HG03521 (cell line): ENCODE measurements at regions not wholly inside any gene's neighbourhood (a gene's known extent, or its start where the extent isn't known, plus 50 kb on each side); places are given as distances from the start of the nearest gene placed in this dataset.
"Not testable (repeated sequence)": the region's sequence is repeated elsewhere in the genome, so short reads cannot be mapped to it uniquely, and the experiment has no call there.

Experiments
- ATAC-seq: cut with Tn5 transposase; IDR thresholded peaks from one replicate; pipeline ENCODE4 v1.9.1; 2021; ENCODE audit warnings: mild to moderate bottlenecking, moderate library complexity; ENCODE audit not compliant: unreplicated experiment

DNA sequence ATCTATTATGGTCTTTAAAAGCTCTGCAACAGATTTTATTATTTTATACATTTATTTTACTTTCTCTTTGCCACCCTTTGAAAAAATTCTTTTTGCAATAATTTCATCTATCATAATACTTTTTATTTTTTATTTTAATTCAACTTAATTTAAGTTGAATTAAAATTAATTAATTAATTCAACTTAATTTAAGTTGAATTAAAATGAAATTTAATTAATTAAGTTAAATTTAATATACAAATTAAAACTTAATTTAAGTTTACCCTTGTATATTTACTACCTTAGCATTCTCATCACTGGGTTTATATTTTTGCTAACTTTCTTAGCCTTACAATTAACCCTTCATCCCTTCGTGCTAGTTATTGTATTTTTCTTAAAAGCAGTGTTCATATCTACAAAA, 301.4 kb downstream of the SLITRK5 start:
- no peak for ATAC-seq

DNA sequence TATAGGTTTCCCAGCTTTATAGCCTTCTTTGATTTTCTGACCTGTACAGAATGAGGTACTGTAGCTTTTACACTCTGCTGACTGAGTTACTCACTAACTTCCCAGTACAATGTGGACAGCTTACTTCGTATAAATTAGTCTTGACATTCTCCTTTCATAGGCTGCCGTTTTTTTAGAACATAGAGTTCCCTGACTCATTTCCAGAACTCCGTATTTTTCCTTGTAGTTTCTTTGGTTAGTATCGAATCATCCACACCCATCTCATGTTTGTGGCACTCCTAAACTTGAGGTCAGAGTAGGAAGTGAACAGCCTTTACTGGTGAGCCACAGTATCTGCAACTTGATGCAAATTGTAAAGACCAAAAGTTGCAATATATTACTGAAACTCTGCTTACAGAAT, 303.9 kb downstream of the SLITRK5 start:
- no peak for ATAC-seq

DNA sequence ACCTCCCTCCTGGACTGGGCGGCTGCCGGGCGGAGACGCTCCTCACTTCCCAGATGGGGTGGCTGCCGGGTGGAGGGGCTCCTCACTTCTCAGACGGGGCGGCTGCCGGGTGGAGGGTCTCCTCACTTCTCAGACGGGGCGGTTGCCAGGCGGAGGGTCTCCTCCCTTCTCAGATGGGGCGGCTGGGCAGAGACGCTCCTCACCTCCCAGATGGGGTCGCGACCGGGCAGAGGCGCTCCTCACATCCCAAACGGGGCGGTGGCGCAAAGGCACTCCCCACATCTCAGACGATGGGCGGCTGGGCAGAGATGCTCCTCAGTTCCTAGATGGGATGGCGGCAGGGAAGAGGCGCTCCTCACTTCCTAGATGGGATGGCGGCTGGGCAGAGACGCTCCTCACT, 305.5 kb downstream of the SLITRK5 start:
- ATAC-seq, result not testable (repeated sequence)

DNA sequence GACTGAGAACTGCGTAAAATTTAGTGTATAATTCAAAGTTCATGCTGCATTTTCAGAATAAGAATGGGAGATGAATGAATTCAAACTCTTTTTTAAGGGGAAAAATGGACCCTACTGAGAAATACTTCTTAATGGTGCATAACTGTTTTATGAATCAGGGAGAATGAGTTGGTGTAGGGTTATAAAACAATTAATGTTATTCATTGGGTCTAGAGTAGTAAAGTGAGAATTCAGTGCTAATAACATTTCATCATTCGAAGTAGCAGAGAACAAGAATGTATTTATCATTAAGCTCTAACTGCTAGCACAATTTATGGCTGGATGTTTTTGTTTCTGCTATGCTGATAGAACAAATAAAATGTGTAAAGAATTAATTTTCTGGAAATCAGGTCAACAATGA, 310.2 kb downstream of the SLITRK5 start:
- no peak for ATAC-seq

DNA sequence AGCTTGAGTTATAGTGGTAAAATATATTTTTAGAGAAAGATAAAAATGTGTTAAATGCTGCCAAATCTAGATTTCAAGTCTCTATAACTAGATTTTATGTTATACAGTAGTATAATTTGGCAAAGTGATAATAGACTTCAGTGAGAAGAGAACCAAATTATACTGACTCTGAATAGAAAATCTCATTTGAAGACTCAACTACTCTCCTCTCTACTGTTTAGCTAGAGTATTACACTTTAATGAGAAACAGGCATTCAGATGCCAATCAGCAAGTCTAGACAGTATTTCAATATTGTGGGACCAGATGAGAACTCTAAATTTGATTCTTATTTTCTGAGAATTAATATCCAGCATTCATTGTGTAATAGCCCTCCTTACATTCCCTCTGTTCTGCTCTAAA, 311.2 kb downstream of the SLITRK5 start:
- no peak for ATAC-seq

DNA sequence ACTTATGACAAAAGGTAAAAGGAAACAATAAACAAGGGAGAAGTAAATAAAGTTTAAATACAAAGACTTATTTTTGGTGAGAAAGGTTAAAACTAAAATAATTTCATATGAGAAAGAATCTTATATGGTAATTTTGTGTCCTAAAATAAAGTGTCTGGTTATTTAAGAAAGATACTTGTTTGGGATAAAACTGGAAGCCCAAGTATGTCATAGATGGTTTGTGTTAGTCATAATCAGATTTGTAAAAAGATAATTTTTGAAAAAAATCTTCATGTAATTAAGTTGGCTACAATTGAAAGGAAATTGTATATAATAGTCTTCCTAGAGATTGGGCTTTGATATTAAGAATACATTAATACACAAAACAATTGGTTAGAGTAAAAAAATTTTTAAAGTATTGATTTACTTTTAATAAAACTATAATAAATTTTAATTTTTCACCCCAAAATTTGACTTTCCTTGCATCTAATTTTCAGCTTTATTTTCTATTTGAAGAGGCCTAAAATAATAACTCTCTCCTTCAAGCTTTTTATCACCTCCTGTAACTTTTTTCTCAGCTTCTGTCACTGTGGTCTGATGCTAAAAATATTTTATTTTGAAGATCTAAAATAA, 315.6 kb downstream of the SLITRK5 start:
- ATAC-seq, result no peak

DNA sequence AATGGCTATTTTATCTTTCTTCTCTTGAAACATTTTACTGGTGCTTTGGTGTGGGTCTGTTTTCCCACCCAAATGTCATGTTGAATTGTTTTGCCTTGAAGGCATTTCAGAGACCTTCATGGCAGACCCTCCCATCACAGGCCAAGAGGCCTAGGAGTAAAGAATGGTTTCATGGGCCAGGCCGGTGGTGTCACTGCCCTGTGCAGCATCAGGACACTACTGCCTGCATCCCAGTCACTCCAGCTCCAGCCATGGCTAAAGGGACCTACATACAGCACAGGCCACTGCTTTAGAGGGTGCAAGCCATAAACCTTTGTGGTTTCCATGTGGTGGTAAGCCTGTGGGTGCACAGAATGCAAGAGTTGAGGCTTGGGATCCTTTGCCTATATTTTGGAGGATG, 326.9 kb downstream of the SLITRK5 start:
- ATAC-seq, result no peak

DNA sequence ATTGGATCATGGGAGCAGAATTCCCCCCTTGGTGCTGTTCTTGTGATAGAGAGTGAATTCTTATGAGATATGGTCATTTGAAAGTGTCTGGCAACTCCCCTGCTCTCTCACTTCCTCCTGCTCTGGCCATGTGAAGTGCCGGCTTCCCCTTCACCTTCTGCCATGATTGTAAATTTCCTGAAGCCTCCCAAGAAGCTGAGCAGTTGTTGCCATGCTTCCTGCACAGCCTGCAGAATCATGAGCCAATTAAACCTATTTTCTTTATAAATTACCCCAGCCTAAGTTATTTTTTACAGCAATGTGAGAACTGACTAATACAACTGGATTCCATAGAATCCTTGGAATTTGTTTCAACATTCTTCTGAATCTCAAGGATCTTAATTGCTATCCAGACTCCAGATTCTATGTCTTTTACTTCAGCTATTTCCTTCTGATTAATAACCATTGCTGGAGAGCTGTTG, 328.1 kb downstream of the SLITRK5 start:
- ATAC-seq, result no peak

DNA sequence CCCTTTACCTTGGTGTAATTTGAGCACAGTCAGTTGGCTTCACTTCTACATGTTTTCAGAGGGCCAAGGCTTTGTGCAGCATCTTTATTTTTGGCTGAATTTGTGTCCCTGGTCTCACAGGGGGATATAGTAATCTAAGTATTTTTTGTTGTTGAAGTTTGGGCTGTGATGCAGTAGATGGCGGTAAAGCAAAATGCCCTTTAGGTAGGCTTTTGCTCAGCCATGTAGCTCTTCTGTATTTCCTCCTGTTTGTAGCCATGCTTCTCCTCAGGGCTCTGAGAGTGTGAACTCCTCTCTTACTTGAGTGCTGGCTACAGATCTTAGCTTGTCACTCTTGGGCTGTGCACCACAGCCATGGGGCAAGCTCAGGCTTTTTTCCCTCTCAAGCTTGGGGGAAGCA, 328.6 kb downstream of the SLITRK5 start:
- ATAC-seq, result no peak

DNA sequence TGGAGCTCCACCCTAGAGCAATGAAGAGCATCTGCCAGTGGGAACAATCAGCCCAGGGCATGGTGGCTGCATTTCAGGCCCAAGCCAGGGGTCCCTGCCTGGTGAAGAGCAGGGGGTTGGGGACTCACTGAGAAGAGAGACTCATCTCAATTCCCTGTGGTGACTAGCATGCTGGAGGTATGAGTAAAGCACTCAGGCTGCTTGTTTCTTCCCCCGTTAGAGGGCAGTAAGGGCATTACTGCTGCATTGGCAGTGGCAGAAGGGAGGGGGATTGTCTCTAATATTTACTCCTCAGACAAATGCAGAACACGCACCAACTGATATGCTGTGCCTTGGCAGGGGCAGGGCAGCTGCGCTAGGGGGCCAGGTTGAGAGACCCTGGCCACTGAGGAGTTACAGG, 329.1 kb downstream of the SLITRK5 start:
- no peak for ATAC-seq

DNA sequence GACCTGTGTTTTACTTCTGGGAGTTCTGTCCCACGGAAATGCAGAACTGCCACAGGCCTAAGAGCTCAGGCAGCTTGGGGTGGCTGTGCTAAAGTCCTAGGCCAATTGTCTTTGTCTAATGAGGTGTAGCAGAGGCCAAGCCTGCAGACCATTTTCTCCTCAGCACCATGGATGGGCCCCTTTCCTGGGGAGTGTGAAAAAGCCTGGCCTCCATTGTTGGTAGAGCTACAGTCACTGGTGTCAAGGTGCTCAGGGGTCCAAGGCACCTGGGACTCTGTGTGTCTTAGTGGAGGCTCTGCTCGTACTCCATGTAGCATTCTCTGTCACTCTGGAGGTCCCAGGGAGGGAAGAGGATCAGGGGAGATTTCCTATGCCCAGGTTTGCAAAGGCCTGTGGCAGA, 329.6 kb downstream of the SLITRK5 start:
- no peak for ATAC-seq

DNA sequence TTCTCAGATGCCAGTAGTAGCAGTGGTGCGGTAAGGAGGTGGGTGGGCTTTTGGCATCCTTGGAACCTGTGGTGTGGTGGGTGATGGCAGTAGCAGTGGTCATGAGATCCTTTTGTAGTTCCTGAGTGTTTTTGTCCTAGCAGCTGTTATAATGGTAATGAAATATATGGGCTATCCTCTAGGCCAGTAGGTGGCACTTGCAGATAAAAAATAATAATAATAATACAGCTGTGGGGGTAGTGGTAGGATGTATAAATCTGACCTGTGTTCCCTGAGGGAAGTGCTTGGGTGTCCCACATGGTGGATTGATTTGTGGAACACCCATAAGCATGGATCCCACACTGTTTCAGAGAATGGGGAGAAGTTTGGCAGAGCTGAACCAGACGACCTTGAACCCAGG, 334.0 kb downstream of the SLITRK5 start:
- no peak for ATAC-seq

DNA sequence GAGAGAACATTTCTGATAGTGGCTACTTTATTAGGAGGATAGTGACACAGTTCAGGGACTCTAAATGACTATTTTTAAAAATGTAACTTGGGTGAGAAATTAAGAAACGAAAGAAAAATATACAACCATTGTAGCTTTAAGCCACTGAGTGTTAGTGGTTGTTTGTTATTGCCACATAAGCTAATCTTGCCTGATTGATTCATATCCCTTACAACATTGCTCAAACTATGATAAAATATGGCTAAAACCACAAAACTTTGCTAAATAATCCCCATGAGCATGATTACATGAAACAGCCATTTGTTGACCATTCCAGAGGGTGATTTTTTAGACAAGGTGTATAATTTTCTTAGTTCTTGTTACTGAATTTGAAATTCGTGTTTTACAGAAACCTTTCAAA, 343.4 kb downstream of the SLITRK5 start:
- ATAC-seq, result no peak

DNA sequence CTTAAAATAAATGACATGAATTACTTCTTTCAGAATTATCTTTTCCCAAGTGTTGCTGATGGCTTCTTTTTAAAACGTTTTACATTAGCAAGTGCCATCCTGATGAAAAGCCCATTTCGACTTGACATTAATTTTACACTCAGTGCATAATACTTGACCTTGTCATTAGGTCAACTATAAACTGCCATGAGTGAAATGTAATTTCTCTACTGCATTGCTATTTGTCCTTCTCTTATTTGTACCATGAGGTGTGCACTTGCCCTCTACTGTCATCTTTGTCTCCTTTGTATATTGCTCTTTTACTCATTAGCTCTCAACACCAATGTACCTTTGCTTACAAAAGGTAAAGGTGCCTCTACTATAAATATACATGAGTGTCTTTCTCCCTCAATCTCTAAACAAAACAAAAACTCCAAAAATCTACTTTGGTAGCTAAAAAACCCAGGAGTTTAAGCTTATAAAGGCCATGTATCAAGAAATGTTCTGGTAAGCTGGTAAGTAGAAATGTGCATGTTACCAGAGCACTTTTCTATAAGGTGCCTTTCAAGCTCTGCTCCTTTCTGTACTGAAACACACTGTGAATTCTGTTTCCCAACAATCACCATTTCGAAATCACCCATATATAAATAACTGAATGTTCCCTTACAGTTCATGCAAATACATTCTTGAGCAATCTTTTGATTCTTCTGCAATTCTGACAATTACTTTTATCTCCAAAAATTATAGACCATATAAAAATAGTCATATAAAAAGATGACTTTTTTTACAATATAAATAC, 351.4 kb downstream of the SLITRK5 start:
- ATAC-seq, result no peak

DNA sequence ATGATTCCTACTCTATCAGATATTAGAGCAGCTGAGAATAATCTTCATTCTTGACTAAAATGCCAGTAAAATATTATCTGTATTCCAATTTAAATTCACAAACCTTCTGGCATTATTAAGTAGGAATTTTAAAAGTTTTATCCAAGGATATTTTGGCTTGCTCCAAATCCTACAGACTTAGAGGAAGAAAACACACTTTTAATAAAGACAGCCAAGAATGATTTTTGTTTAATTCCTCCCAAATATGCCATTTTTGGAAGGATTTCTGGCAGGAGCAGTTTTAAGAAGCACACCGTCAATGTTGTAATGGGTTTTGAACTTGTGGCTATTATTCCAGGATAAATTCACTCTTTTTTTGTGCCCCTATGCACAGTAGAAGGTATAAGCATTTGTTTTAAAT, 355.1 kb downstream of the SLITRK5 start:
- ATAC-seq, result no peak

DNA sequence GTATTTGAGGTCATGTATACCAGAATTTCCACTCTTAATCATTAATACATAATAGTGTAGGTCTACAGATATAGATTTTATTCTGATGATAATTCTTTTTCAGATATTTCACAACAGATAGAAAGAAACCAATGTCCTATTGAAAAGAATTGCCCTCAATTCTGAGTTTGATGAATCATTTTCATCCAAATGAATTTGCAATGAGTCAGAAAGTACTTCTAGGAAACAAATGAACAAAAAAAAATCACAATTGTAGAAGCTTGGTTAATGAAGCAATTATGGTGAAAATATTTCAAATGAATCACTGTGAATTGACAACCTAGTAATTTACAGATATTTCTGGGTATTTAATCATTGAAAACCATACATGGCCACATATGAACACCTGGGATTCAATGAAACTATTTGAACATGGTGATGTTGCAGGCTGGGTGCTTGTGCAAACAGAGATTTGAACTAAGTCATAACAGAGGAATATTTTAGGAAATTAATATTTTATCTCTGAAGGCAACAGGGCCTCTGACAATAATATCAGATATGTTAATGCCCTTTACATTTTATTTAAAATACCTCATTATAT, 360.9 kb downstream of the SLITRK5 start:
- ATAC-seq, result no peak

DNA sequence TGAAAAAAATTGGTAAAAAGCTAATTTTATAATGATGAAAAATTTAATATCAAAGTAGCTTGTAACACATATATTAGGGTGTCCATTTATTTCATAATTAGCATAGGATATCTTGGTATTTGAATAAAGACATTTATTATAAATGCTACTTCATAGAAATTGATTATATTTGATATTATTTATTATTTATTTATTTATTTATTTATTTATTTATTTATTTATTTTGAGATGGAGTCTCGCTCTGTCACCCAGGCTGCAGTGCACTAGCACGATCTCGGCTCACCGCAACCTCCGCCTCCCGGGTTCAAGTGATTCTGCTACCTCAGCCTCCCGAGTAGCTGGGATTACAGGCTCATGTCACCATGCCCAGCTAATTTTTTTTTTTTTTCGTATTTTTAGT, 365.0 kb downstream of the SLITRK5 start:
- not testable (repeated sequence) for ATAC-seq

DNA sequence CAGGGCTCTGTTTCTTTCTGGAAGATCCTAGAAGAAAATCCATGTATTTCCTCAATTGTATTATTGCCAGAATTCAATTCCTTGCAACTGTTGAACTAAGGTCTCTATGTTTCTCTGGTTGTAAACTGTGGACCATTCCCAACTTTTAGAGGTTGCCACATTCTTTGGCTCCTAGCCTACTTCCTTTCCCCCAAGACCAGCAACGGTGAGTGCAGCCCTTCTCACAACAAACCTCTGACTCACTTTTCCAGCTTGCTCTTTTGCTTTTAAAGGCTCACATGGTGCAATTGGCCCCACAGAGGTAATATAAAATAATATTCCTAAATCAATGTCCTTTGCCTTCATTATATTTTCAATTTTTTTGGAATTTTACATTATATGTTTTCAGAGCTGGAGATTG, 371.3 kb downstream of the SLITRK5 start:
- ATAC-seq, result no peak

DNA sequence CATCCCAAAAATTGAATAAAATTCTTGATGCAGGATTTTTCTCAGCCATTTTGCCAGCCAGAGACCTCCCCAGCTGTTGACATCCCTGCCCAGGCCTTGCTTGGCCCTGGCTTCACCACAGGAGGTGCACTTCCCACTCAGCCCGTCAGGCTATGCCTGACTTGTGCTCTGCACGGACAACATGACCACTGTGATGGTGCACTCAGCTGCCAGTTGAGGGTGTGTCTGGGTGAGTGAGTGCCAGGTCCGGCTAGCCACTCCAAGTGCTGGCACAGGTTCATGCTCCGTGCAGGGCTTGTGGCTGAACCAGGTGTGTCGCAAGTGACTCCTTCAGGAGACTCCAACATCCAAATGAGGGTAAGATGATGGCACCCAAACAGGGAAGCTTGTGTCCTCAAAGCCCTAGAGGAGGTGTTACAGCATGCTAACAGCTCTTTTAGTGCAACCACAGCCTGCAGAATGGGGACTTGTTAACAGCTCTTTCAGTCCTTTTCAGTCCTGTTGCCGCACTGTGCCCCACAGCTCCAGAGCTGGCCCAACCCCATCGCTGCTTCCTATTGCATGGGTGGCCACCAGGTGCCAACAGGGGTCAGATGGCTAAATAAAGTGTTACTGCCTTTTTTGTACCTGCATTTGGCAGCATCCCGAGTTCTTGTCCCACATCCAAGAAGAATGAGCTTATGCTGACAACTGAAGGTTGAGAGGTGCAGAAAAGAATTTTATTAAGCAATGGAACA, 380.7 kb downstream of the SLITRK5 start:
- ATAC-seq, result no peak

DNA sequence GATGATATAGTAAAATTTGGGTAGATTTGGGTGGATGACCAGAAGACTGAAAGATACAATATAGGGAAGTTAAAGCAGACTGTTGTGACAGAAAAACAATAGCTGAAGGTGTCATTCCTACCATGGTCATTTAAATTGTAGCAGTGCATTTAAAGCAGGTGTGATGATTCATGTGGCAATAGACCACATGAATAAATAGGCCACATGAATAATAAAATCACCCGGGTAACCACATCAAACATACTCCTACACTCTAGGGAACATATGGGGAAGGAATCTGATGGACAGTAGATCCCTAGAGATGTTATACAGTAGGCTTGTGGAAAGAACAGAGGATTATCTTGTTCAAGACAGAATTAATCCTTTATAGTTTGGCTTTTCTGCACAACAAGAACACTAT, 392.6 kb downstream of the SLITRK5 start:
- no peak for ATAC-seq

DNA sequence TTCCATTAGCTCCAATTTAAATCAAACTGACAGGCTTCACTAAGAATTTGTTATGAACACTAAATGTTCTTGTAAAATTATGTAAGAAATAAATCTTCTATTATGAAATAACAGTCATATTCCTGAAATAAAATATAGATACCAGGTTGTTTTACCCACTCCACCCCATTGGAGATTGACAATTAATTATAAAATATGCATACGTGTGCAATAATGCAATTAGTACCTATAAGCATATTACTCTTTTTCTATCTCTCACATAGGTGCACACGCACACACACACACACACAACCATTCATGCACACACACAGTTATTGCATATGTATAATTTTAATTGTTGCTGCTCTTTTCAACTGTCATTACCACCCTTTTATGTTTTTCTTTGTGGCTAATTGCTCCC, 395.7 kb downstream of the SLITRK5 start:
- ATAC-seq, result no peak

DNA sequence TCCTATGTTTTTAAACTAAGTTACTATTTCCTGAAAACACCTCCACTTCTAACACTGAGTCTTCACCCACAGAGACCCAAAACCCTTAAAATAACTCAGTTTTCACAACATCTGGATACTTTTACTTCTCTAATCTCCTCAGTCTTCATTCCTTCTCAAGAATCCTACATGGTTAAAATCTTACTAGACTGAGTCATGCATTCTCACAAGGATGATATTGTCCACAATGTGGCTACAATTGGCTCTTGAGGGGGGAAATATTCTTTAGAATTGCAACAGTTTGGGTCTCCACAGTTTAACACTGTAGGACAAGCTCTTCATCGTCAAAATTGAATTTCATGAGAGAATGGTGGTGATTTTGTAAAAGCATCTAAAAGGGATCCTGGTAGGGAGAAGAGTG, 397.1 kb downstream of the SLITRK5 start:
- ATAC-seq, result no peak
